GM12875 (cell line): ENCODE measurements at regions not wholly inside any gene's neighbourhood (a gene's known extent, or its start where the extent isn't known, plus 50 kb on each side); places are given as distances from the start of the nearest gene placed in this dataset.
"Not testable (repeated sequence)": the region's sequence is repeated elsewhere in the genome, so short reads cannot be mapped to it uniquely, and the experiment has no call there.

ENCODE experiments used
- H3K4me3 ChIP-seq: one replicate; pipeline ENCODE4 v1.5.1; 2011; ENCODE audit warnings: low read depth, low read length, control low read depth
- CTCF ChIP-seq: IDR thresholded peaks from 2 replicates; pipeline ENCODE4 v1.5.1; 2011; ENCODE audit warnings: low read depth, mild to moderate bottlenecking, control low read depth, inconsistent platforms, low read length, moderate library complexity, borderline replicate concordance; ENCODE audit not compliant: insufficient read depth

- no peak for TF ChIP-seq CTCF
- H3K4me3 ChIP-seq, result no peak overlapping the region
Measured at GRCh38 chr5:105057893-105058292, 1495.3 kb upstream of the NUDT12 start.

- H3K4me3 ChIP-seq, result no peak overlapping the region
- no peak for TF ChIP-seq CTCF
Measured at GRCh38 chr5:105057001-105057436, 1494.4 kb upstream of the NUDT12 start.

GRCh38 chr5:105054406-105054805 lies 1491.8 kb upstream of the NUDT12 start:
- H3K4me3 ChIP-seq, result no peak overlapping the region
- TF ChIP-seq CTCF, result no peak

- H3K4me3 ChIP-seq, result no peak overlapping the region
- TF ChIP-seq CTCF, result no peak
Measured at GRCh38 chr5:105042623-105043022, 1480.0 kb upstream of the NUDT12 start.

GRCh38 chr5:105036814-105037213 lies 1474.2 kb upstream of the NUDT12 start:
- not testable (repeated sequence) for H3K4me3 ChIP-seq

- no peak overlapping the region for H3K4me3 ChIP-seq
- no peak for TF ChIP-seq CTCF
Measured at GRCh38 chr5:105034401-105034763, 1471.8 kb upstream of the NUDT12 start.

GRCh38 chr5:105033637-105034400 lies 1471.2 kb upstream of the NUDT12 start:
- no peak for TF ChIP-seq CTCF
- no peak overlapping the region for H3K4me3 ChIP-seq
